Adrenal gland (tissue), 9 donors: ENCODE measurements at regions not wholly inside any gene's neighbourhood (a gene's known extent, or its start where the extent isn't known, plus 50 kb on each side); places are given as distances from the start of the nearest gene placed in this dataset.
A peak's percentile ranks its signal among the peaks of the same experiment; 100 is the strongest.

Source experiments
- DNase-seq, 7 donors: peaks; one replicate each; pipeline ENCODE4 v3.0.0-alpha.2; 2019 to 2020
- H3K27ac ChIP-seq, 5 donors: fragments of 200-600 bp; sonication (generic) in 4 of 5; 1 replicate in 3 of 5; 2 replicates in 2 of 5; pipeline versions ENCODE4 v1.5.1 to v1.8.0; 2016 to 2020; ENCODE audit warnings: mild to moderate bottlenecking in 1 of 5
- H3K27me3 ChIP-seq: fragments of 200-600 bp; 2 replicates; pipeline ENCODE4 v1.8.0; 2021
- H3K36me3 ChIP-seq, 2 donors: fragments of 200-600 bp; replicated peaks in 1 of 2; 1 replicate in 1 of 2; 2 replicates in 1 of 2; pipeline versions ENCODE4 v1.5.1 to v1.8.0; 2018 to 2022
- H3K4me1 ChIP-seq, 2 donors: fragments of 200-600 bp; replicated peaks in 1 of 2; 1 replicate in 1 of 2; 2 replicates in 1 of 2; pipeline versions ENCODE4 v1.5.1 to v1.8.0; 2018 to 2021
- H3K4me3 ChIP-seq, 4 donors: fragments of 200-600 bp; sonication (generic) in 3 of 4; one replicate each; pipeline ENCODE4 v1.5.1; 2016 to 2018
- H3K9me3 ChIP-seq, 3 donors: fragments of 200-600 bp; sonication (generic) in 1 of 3; replicated peaks in 1 of 3; 1 replicate in 2 of 3; 2 replicates in 1 of 3; pipeline versions ENCODE4 v1.5.1 to v1.8.0; 2016 to 2021
- CTCF ChIP-seq, 6 experiments: fragments of 450-650 bp in 4 of 6; fragments of 200-600 bp in 2 of 6; sonication (generic) in 1 of 6; IDR thresholded peaks; 1 replicate in 5 of 6; 2 replicates in 1 of 6; pipeline versions ENCODE4 v1.5.1 to v1.8.0; 2016 to 2021; ENCODE audit warnings: antibody characterized with exemption in 6 of 6, mild to moderate bottlenecking in 2 of 6, moderate library complexity in 1 of 6
- POLR2A ChIP-seq, 2 donors: fragments of 450-650 bp; IDR thresholded peaks; one replicate each; pipeline ENCODE4 v1.6.1; 2017; ENCODE audit warnings: antibody characterized with exemption in 2 of 2, mild to moderate bottlenecking in 2 of 2, moderate library complexity in 1 of 2
- WGBS, 4 donors: extraction: QIAGEN DNeasy Blood & Tissue Kit in 2 of 4; methylation state at CpG; one replicate each; pipeline versions ENCODE4 v1.1.5 to v1.1.7; 2013 to 2017; 5-methylcytosine and 5-hydroxymethylcytosine counted together
- intact Hi-C, 2 donors: fragments of 100-400 bp; cut with DNase I; formaldehyde crosslinking; loops; one replicate each; pipeline versions ENCODE4 v1.14.1 to v1.15.0; 2022 to 2023
- donor health status: healthy with polysubstance abuse.
- donor health status: Bipolar disorder and iron deficiency.
- donor health status: DM: yes; HTN: yes; CAD: no.
- donor health status: DM: no; HTN: no; CAD: no.
- donor health status: DM: no; HTN: no; CAD: no.

GRCh38 chr1:57868239-57868638, 444.4 kb upstream of the DAB1 start:
- H3K27me3 ChIP-seq = no peaks in the 10 kb centered on the region
- H3K9me3 ChIP-seq = no peaks in the 10 kb centered on the region
- intact Hi-C loops = no loop called here
- TF ChIP-seq CTCF (IDR thresholded peaks at IDR 0.05) (no peak), POLR2A (IDR thresholded peaks at IDR 0.05) (no peak)
- no peaks in the 10 kb centered on the region for H3K36me3 ChIP-seq
- H3K27ac ChIP-seq = no peak overlapping the region
- no peak overlapping the region for H3K4me3 ChIP-seq
- H3K4me1 ChIP-seq = no peaks in the 10 kb centered on the region
- DNase-seq = no peak
- 59 to 79% (median 70%) methylated on average over 3 of the region's 3 CpGs for WGBS, 4 donors

GRCh38 chr1:57866998-57867397, 443.1 kb upstream of the DAB1 start:
- Histone ChIP-seq H3K27ac (no peak overlapping the region), H3K36me3 (no peaks in the 10 kb centered on the region), H3K9me3 (no peaks in the 10 kb centered on the region), H3K4me3 (no peak overlapping the region), H3K27me3 (no peaks in the 10 kb centered on the region), H3K4me1 (no peaks in the 10 kb centered on the region)
- intact Hi-C loops = no loop called here
- TF ChIP-seq POLR2A (IDR thresholded peaks at IDR 0.05) (no peak), CTCF (IDR thresholded peaks at IDR 0.05) (no peak)
- 67 to 75% (median 70%) methylated on average over 8 of the region's 8 CpGs for WGBS, 4 donors
- no peak for DNase-seq

GRCh38 chr1:57860931-57861565, 437.2 kb upstream of the DAB1 start:
- Histone ChIP-seq H3K9me3 (no peaks in the 10 kb centered on the region), H3K27me3 (no peaks in the 10 kb centered on the region), H3K4me1 (no peaks in the 10 kb centered on the region), H3K36me3 (no peaks in the 10 kb centered on the region), H3K27ac (no peak overlapping the region), H3K4me3 (no peak overlapping the region)
- TF ChIP-seq CTCF (IDR thresholded peaks at IDR 0.05) (no peak), POLR2A (IDR thresholded peaks at IDR 0.05) (no peak)
- no peak for DNase-seq
- intact Hi-C loops = no loop called here
- 66 to 87% (median 77%) methylated on average over 5 of the region's 5 CpGs for WGBS, 4 donors

GRCh38 chr1:57860325-57860724, 436.5 kb upstream of the DAB1 start:
- H3K9me3 ChIP-seq = no peaks in the 10 kb centered on the region
- H3K27me3 ChIP-seq = no peaks in the 10 kb centered on the region
- no peak overlapping the region for H3K4me3 ChIP-seq
- no peaks in the 10 kb centered on the region for H3K4me1 ChIP-seq
- 61 to 88% (median 74%) methylated on average over 3 of the region's 3 CpGs for WGBS, 4 donors
- H3K36me3 ChIP-seq = no peaks in the 10 kb centered on the region
- TF ChIP-seq CTCF (IDR thresholded peaks at IDR 0.05) (no peak), POLR2A (IDR thresholded peaks at IDR 0.05) (no peak)
- H3K27ac ChIP-seq = no peak overlapping the region
- intact Hi-C loops = no loop called here
- peak in 1 of 7 donors; percentile 51 for DNase-seq
